NCI-H2029 treated with DMSO at 0.1 percent for 48 hours (cell line): ENCODE measurements at regions not wholly inside any gene's neighbourhood (a gene's known extent, or its start where the extent isn't known, plus 50 kb on each side); places are given as distances from the start of the nearest gene placed in this dataset.

Source experiments
- DNase-seq: peaks from one replicate; lab custom pipeline; 2025; lab: John Stamatoyannopoulos, UW

DNA sequence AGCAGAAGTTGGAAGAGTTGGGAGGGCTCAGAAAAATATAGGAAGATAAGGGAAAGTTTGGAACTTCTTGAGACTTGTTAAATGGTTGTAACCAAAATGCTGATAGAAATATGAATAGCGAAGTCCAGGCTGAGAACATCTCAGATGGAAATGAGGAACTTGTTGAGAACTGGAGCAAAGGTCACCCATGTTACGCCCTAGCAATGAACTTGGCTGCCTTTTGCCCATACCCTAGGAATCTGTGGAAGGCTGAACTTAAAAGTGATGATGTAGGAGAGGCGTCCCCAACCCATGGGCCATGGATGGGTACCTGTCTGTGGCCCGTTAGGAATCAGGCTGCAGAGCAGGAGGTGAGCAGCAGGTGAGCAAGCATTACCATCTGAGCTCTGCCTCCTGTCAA lies 347.8 kb downstream of the ARL4A start:
- no peak for DNase-seq

- DNase-seq = no peak
These were observed 348.9 kb downstream of the ARL4A start for GRCh38 chr7:13036256-13036780.

DNA sequence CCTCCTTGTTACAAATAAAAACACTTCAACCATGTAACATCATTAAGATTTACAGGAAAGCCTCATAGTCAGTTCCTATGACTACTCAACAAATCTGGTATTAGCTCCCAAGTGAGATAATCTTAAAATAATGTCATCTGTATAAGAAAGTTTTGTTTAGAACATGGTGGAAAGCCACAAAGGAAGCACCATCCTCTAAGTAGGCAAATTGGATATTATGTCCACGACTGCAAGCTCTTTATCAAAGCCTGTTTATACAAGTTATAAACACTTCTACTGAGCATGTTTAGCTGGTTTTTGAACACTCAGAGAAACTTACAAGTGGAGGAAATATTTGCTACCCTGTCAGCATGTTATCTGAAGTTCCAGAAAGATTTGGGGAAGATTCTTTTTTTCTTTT lies 349.8 kb downstream of the ARL4A start:
- DNase-seq = no peak

GRCh38 chr7:13041368-13041988 lies 354.0 kb downstream of the ARL4A start:
- DNase-seq = no peak

- DNase-seq = no peak
These were observed 355.3 kb downstream of the ARL4A start for GRCh38 chr7:13042605-13043236.

GRCh38 chr7:13044309-13044708 lies 356.9 kb downstream of the ARL4A start:
- no peak for DNase-seq

DNA sequence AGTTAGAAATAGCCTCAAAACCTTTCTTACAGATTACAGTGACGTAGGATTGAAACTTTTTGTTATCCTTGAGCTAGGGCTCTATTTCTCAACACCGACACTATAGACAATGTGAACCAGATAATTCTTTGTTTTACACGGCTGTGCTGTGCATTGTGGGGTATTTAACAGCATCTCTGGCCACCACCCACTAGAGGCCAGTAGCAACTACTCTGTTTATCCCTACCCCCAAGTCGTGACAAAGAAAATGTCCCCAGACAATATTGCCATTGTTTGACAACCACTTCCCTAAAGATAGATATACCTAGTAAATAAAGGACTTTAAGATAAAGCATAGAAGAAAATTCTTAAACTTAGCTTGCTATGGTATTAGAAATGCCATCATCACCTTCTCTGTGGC lies 359.6 kb downstream of the ARL4A start:
- DNase-seq = no peak

DNA sequence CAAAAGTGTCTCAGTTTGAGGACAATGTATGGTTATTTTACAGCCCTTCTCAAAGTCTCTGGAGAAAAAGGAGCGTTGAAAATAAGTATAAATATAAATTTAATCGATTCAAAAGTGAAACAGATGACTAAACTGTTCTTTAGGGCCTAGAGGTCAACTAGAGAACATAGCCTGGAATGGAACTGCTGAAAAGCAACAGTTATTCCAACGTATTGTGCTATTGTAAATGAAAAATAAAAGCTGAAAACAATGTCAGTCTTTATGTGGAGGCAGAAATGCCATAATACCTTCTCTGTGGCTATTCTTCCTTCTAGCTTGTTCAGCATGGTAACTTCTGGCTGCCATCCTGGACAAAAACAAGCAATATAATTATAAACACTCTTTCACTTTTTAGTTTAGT lies 362.5 kb downstream of the ARL4A start:
- DNase-seq = no peak

GRCh38 chr7:13050703-13051102 lies 363.3 kb downstream of the ARL4A start:
- DNase-seq = no peak

- no peak for DNase-seq
These were observed 368.4 kb downstream of the ARL4A start for GRCh38 chr7:13055732-13056368.

- no peak for DNase-seq
These were observed 370.2 kb downstream of the ARL4A start for GRCh38 chr7:13057462-13058200.

GRCh38 chr7:13060173-13060572 lies 372.7 kb downstream of the ARL4A start:
- DNase-seq = no peak

DNA sequence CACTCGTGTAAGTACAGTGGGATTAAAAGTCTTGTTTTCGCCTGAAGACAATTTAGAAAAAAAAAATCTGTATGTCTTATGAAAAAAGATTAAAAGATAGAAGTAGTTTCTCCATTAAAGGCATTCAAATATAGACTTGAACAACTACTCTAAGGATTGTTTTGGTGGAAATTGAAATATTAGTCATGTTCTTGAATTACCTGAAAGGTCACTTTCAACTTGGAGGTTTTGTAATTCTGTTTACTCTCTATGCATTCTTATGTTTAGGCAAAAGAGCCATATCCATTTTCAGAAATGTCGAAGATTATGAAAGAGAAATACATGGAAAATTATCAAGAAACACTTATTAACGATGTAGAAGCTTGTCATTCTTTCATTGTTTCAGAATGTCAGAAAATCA lies 373.7 kb downstream of the ARL4A start:
- DNase-seq = no peak

- DNase-seq = no peak
These were observed 375.2 kb downstream of the ARL4A start for GRCh38 chr7:13062631-13063030.

DNA sequence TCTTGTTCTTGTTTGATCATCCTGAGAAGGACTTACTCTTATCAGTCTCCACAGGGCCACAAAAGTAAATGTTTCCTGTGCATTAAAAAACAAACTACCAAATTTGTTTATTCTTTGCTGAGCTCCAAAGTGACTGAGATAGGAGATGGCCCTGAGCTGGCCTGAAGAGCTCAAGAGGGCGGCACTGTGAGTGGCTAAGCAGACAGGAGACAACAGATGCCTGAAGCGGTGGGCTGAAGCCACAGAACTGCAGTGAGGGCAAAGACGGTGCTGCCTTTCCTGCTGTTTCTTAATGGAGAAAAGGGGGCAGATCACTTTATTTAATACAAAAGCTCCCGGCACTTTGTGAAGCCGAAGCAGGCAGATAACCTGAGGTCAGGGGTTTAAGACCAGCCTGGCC lies 379.6 kb downstream of the ARL4A start:
- no peak for DNase-seq

DNA sequence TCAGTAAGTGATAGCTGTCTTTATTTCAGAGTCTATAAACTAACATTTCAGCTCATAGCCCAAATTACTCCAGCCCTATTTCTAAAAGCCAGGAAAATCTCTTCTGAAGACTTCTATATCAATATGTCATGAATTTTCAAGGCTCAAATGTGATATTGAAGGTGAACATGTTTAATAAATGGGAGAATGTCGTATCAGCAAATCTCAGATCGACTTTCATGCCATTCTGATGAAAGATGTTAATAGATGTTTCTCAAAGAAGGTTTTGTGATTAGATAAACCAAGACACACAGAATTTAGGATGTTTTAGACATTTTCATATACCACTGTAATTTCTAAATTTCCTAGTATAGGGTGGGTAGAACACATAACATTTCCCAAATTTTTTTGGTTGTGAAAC lies 380.6 kb downstream of the ARL4A start:
- DNase-seq = no peak

GRCh38 chr7:13069841-13070240 lies 382.4 kb downstream of the ARL4A start:
- no peak for DNase-seq

- DNase-seq = no peak
These were observed 384.6 kb downstream of the ARL4A start for GRCh38 chr7:13072014-13072413.

- DNase-seq = no peak
These were observed 390.0 kb downstream of the ARL4A start for GRCh38 chr7:13077466-13077865.

DNA sequence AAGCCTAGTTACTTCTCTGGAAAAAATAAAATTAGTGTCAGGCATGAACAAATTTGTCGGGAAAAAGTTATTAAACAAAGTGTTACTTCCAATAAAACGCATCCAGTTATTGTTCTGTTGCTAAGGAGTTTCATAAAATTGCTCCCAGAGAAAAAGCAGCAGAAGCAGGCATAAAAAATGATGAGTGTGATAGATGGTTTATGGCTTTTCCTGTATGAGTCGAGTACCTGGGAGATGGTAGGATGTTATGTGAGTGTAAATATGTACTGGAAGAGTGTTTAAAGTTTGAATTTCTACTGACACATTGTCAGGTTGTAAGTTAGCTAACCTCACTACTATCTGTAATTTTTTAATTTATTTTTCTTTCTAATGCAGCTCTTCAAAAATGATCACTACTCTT lies 390.7 kb downstream of the ARL4A start:
- no peak for DNase-seq

DNA sequence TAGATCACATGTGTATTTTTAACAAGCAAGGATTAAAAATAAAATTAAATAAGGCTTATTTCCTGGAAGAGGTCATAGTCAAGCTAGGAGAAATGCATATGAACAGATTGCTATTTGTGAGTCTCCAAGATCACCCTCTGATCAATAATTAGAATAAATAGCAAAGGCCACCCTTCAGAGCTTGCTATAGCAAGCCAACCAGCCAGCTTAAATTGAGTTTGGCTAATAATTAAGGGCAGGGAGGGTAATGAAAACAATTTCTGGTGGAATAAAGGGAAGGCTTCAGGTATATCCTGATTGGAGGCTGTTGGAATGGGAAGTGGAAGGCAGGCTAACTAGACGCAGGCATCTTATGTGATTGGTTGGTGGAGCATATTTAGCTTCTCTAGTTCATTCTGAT lies 403.5 kb downstream of the ARL4A start:
- no peak for DNase-seq

DNA sequence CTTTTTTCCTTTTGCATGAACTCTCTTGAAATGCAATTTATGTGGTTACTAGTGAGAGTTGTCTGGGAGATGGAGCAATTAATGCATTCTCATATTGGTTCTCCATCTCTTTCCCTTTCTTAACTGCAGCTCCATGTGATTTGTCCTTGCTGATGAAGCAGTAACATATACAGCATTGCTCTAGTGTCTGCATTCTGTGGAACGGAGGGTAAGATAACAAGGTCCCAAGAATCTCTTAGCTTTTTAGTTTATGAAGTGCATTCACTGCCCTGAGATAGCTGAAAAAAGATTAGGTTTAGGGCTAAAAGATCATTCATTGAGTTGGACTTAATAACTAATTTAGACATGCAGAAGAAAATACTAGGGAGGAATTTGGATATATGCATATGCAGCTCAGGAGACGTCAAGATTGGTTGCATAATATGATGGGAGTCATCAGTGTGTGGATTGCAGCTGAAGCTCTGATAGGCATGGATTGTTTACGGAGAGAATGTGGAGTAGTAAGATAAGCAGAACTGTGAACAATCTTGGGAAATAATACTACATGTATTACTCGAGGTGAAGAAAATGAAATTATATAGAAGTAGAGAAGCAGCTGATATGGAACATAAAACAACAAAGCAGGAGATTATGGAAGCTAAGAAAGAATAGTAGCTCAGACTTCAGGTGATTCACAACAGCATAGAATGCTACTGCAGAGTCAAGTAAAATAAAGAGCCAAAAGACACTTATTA lies 404.7 kb downstream of the ARL4A start:
- DNase-seq = no peak
